Stimulated activated naive CD4-positive, alpha-beta T cell (primary cell): ENCODE measurements at regions not wholly inside any gene's neighbourhood (a gene's known extent, or its start where the extent isn't known, plus 50 kb on each side); places are given as distances from the start of the nearest gene placed in this dataset.

Experiments
- DNase-seq, 6 experiments: peaks; one replicate each; lab custom pipeline; 2025; lab: John Stamatoyannopoulos, UW

DNA sequence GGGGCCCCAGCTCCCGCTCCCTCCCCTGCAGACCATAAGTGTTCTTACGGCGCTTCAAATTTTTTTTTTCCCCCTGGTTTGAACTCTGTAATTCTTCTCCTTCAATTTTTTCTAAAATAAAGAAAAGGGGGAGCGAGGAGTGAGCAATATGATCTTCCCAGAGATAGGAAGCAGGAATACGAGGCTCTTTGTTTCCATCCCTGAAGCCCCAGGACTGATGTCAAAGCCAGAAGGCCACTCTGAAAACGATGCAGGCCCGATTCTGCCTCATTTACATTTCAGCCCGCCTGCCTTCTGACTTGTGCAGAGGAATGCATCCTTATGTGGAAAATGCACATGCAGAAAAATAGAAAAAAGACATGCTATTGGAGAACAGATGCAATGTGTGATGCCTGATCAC lies 401.5 kb upstream of the MKI67 start:
- DNase-seq: no peak

DNA sequence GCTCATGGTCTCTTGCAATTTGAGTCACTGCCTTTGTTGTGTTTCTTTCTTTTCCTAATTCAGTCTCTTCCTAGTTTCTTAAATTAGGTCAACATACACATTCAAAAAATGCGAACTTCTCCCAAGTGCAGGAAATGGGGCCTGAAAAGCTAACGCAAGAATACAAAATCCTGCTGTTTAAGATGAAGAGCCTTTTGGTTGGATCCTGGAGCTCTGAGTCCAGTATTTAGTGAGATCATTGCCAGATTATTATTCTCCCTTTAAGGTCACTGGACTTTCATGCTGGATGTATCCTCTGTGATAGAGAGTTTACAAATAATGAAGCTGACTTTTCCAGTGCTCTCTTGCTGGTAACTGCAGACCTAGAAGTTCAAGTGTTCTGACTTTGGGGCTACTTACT lies 401.9 kb upstream of the MKI67 start:
- DNase-seq: no peak

DNA sequence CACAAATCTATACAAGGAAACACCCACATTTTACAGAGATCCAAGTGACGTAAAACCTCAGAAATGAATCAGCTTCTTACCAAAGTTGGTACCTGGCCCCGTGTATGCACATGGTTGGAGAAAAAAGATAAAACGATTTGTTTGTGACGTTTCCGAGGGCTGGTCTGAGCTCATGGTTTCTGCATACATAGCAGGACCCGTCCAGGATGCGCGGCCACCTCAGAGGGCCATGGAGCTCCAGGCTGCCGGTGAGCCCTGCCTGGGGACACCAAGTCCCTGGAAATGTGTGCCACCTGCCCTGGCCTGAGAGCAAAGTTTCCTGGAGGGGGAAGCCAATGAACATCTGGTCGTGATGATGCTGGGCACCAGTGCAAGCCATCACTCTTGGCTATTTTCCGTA lies 402.6 kb upstream of the MKI67 start:
- DNase-seq: no peak

DNA sequence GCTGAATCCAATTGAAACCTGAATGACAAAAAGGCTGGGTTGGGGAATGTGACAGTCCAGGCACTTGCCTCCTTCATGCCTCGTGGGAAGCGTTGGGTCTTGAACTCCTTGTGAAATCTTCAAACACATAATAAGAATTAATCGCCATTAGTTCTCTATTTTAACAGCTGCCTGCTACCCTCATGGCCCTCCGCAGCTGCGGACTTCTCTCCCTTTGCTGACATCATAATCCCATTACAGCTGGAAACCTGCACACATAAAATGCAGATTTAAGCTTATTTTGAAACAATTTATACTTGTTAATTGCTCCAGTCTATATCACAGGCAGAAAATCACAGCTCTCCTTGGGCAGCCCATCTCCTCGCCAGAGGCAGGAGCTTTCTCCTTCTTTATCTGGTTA lies 403.0 kb upstream of the MKI67 start:
- DNase-seq: no peak

DNA sequence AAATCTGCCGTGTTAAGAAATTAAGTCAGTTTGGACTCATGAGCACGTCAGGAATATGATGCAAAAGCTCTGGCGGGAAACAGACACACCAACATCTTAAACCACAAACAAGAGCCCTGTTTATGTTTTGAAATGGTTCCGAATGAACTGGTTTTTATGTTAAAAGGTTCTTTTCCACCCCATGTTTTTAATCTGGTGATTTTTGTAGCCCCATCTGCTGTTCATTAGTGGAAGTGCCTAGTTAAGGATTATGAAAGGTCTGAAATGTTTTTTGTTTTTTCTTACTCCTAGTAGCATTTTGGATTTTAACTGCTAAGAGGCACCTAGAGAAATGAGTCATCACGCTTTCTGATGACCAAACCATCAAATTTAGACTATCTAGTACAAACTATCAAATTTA lies 404.1 kb upstream of the MKI67 start:
- no peak for DNase-seq

DNA sequence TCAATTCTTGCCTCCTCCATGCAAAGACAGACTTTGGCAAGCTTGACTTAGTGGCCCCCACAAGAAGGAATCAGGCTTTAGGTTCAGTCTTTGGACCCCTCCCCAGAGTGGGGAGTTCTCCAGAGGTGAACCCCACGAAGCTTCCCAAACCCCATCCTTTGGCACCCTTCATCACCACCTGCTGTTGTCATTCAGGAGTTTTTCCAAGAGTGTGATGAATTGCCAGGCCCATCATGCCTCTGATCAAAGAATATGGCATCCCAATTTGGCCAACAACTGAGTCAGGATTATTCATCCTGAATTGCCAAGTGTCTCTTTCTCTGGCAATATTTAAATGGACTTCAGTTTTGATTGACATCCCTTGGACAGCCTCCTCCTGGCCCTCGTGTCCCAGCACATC lies 404.7 kb upstream of the MKI67 start:
- DNase-seq: no peak

DNA sequence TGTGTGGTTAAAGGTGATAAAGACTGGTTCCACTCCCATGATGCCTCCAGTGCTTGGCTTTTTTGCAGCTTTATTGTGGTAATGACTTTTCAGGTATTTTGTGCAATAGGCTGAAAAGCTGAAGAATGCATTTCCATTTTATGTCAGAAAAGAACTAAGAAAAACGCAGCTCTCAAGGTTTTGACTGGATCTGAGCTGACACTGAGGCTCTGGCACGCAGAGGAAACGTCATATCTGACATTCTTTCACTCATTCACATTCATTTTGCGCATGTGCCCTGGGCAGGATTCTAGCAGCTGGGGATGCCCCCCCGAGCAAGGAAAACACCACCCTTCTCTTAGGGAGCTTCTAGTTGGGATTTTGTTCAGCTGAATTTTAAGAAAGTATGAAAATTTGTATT lies 408.5 kb upstream of the MKI67 start:
- DNase-seq: no peak

DNA sequence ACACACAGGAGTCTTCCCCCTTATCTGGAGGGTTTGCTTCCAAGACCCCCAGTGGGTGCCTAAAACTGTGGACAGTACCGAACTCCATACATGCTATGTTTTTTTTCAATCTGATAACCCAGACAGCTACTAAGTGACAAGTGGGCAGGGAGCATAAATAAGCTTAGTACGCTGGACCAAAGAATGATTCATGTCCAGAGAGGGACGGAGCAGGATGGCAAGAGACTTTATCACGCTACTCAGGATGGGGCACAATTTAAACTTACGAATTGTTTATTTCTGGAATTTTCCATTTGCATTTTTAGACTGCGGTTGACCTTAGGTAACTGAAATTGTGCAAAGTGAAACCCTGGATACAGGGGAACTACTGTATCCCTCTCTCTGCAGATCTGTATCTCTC lies 410.0 kb upstream of the MKI67 start:
- DNase-seq: no peak

DNA sequence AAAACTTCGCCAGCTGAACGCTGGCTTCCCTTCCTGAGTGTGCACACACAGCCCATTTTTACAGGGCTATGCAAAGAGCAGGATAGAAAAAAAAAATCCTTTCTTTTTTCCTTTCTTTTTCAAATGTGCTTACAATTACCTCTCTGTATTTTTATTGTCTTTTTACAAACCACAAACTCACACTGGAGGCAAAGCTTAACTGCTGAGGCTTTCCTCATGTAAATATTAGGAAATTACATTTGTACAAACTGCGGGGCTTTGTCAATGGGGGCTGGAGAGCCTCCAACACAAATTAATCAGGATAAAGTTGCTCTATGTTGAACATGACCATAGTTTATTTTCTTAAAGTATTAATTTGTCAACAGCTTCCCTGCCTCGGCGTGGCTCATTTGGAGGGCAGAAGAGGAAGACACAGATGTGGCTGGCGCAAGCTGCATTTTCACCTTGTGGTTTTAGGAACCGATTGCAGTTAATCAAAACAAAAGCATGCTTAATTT lies 411.7 kb upstream of the MKI67 start:
- no peak for DNase-seq

DNA sequence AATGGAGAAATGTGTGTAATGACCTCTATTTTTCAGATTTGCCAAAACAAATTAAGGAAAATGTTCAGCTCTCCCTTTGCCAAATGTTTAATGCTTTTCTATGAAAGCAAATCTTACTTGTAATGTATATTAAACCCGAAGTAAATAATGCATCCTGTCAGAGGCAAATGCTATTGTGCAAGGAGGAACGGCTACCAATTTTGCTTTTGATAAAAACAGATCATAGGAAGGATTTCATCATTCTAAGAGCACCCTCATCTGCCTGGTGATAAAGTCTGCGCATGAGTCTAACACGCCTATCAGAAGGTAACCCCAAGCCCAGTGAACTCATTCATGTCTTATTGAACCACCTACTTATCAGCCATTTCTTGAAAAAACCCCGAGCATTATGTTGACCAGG lies 412.4 kb upstream of the MKI67 start:
- DNase-seq: no peak

DNA sequence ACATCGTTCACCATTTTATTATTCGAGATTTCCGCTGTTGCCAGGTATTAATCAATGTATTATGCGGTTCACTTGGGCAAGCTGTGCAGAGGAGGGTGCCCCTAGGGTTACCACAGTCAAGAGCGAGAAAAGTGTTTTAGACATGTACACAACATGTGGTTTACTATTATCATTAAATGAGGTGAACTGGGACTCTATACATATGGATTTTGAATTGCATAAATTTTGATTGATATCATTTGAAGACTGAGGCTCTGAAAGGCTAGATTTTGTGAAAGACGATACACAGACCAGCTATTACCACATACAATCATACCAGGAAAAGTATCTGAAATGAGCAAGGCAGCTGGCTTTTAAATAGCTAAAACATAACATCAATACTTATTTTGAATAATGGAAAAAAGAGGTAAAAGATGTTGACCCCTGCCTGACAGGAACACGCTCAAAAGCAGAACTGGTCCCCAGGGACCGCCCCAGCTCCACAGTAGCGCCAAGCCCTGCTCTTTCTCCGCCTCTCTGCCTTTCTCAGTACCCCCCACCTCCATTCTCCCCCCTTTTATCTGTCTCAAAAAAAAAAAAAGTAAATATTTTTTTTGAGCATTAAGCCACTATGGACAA lies 413.4 kb upstream of the MKI67 start:
- DNase-seq: no peak

DNA sequence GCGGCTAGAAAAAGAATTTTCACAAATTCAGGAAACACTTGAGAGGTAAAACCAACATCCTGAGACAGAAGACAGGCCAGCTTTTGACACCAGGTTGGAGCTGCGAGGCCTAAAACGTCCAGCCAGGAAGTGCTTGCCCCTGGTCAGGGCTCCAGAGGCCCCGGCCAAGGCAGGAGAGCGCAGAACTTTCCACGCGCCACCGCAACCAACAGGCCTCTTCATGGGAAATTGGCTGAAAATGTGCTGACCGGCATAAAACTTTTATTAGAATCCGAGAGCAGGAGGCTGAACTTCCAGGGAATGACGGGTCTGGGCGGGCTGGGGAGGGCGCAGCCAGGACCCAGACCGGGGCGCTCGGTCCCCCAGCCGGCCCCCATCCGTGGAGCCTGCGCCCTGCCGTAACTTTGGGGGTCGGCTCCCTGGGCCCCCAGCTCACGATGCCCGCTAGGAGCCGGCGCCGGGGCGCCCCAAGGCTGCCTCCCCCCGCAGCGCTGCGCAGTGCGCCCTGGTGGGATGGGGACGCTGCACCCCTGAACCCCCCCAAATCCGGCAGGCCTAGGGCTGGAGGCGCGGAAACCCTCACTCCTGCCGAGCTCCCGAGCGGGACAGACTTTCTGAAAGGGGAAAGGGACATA lies 414.0 kb upstream of the MKI67 start:
- DNase-seq: no peak

DNA sequence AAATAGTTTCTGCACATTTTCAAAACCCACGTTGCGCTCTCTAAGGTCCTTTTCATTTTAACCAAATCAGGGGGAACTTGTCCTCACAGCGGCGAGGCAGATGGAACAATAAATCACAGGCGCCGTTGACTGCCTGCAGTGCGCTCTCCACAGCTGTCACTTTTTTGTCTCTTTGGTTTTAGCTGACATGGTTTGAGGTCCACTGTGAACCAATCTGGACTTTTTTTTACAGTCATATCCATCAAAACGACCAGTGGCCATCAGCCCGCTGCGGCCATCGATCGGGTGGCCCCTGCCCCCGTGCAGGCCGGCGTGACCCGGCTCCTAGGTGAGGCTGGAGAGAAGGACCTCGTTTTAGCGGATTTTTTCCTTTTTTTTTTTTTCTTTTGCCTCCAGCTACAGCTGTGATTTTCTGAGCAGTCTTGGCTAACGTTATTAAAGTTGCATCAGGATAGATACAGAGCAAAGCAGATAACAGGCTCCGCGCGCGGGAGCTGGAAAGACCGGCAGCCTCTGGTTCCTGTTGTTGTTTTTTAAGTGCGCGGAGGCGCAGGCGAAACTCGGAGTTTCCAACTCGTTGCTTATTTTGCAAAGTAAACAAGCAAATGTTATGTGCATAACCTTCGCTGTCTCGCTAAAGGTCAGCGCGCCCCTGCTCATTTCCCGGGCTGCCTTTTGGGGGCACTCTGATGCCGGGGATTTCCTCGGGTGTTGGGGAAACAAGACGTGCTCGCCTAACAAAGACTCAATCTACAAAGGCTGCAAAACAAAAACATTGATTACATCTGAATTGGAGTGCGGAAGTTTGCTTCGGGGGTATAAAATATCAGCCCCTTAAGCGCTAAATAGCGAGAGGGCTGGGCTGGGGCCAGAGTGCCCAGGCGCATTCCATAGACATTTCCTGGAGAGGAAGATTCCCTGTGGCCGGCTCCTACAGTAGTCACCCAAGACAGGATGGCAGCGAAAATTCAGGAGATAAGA lies 414.8 kb upstream of the MKI67 start:
- DNase-seq: no peak

DNA sequence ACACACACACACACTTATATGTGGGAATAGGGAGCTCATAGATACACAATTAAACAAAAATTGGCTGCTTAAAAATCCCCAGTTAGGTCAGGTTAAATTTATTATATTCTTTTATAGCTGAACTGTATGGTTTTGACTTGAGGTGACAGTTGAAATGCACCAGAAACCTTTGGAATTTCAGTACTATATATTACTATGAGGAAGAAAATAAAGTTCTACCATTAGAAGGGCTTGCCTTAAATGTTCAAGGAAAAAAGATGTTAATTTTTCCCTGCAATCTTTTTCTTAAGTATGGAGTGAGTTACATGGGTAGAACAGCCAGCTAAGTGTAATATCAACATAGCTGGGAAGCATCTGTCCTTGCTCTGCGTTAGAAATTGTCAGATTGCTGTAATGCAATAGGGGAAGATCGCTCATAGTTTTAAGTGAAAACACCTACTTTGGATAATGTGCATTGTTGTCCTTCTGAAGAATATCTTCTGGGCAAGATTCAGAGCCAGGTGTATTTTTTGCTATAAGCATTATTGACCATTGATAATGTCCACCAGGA lies 415.8 kb upstream of the MKI67 start:
- no peak for DNase-seq

DNA sequence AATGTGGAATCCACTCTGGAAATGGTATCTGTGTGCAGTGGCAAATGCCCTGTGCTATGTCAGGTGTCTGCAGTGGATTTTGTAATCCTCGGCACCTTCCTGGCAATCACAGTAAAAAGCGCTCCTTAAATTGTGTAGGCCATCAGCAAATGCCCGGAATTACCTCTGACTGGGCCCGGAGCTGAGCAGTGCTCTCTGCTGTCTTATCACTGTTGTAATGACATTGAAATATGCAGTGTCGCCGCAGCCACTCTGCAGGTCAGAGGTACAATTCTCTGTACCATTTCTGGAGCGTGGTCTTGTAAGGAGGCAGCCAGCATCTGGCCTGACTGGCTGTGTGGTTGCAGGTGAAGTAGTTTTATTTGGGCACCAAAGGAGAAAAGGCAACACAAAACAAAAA lies 416.4 kb upstream of the MKI67 start:
- no peak for DNase-seq

DNA sequence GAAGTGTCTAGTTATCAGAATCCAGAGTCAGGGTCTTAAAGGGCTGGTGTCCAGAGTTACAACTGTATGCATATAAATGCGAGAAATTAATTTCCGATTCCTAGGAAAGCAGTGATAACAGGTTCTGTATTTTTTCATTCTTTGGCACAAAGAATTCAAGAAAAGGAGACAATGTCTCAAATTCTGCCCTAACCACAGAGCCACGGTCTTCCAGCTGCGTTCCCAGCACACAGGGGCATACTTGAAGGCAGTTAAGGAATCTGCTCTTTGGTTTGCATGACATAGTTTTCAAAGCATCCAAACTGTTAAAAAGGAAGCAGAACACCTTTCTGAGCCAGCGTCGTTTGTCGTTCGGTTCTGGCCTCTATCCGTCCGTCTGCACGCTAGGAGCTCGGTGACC lies 416.9 kb upstream of the MKI67 start:
- no peak for DNase-seq

DNA sequence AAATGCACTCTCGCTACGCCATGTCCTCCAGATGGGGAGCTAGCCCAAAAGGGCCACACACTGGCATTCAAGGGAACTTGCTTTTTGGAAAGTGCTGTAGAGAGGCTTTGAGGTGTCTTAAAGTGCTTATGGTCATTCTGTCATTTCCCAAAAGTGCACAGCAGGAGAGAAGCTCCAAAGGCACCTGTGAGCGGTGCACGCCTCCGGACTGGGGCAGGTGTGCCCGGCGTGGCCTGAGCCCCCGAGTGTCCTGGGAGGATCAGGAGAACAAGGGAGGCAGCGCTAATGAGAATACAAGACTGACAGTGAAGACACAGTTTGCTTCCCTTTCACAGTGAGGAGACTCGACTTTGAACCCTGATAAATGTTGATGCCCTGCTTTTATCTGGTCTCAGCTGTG lies 419.0 kb upstream of the MKI67 start:
- DNase-seq: no peak

DNA sequence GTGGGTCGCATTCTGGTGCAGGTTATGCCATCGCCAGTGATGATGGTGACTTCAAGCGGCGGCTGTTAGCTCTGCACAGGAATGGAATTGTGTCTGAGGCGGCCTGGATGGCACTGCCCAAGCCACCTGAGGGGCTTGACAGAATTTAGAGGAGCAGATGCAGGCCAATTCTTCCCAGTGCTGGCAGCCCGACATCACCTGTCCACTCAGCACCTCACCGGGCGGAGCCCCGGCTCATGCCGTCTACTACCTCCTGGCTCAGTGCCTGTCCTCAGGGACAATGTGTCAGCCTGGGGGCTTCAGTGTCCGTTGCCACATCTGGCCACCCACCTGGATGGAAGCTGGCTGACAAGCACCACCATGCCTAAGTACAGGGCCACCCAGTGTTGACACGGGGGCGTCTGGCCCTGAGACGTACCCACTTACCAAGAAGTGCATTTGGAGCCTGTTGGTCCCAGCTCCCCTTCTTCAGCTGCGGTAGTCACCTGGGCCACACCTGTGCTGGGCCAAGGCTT lies 420.5 kb upstream of the MKI67 start:
- no peak for DNase-seq

DNA sequence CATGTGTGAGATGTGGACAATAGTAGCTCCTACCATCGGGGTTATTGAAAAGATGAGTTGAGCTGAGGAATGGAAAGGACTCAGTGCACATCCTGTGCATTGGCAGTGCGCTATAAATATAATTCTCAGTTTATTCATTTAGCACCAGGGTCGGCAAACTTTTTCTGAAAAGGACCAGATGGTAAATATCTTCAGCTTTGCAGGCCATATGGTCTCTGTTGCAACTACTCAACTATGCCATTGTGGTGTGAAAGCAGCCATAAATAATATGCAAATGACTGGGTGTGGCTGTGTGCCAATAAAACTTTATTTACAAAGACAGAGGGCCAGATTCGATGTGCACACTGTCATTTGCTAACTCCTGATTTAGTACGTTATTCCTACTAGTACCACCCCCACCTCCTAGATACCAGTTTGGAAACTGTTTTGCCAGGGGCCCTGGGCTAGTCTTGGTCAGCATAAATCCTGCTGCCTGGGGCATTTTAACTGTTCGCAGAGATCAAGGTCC lies 422.9 kb upstream of the MKI67 start:
- no peak for DNase-seq

DNA sequence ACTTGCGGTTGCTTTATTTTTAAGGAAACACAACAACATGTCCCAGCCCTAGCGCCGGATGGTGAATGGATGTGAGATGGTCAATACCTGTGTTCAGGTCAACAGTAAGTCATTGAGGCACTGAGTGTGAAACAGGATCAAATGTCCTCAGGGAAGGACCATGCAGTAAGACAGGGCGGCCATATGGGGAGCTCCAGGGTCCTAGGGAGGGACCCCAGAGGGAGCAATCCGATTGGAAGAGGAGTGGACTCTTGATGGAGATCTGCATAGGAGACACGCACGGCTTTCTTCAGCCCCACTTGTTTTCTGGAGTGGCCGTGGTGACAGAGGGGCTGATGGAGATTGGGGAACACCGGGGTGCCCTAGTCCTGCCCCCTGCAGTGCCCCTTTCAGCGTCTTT lies 423.8 kb upstream of the MKI67 start:
- DNase-seq: no peak

DNA sequence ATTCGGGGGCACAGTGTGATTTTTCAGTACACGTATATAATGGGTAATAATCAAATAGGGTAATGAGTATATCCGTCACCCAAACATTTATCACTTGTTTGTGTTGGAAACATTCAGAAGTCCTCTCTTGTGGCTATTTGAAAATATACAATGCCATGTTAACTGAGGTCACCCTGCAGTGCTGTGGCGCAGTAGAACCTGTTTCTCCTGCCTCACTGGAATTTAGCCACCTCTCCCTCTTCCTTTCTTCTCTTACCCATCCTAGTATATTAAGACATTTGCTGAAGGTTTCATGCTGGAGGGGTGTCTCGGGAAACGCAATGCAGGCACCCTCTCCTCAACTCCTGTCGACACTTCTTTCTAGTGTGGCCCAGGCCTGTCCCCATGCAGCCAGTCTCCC lies 425.3 kb upstream of the MKI67 start:
- DNase-seq: no peak

DNA sequence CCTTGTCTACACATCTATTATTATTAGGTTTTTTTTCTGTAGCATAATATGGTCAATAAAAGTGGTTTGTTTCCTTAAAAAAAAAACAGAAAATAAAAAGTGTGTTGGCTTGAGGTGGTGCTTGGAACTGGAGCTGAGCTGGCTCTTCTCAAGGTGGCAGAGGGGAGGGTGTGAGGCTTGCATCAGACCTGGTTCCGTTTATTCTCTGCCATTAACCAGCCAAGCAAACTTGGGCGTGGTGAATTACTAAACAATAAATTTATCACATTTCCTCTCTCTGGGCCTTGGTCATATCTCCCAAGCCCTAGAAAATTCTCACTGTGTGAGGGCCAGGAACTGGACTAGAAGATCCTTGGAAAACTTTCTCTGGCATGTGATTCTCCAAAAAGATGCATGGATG lies 427.5 kb upstream of the MKI67 start:
- DNase-seq: no peak
